ENCODE measurements at regions not wholly inside any gene's neighbourhood (a gene's known extent, or its start where the extent isn't known, plus 50 kb on each side); places are given as distances from the start of the nearest gene placed in this dataset.

GRCh38 chr5:164181604-164182003 is 676.2 kb downstream of the MAT2B start:
- in situ Hi-C loops (cut with MboI; ENCODE audit: low sequenced_read_pairs): no loop called here

- in situ Hi-C loops (cut with MboI; ENCODE audit: low sequenced_read_pairs): no loop called here
These were observed 678.7 kb downstream of the MAT2B start for GRCh38 chr5:164184158-164184557.

- in situ Hi-C loops (cut with MboI; ENCODE audit: low sequenced_read_pairs): no loop called here
These were observed 679.6 kb downstream of the MAT2B start for GRCh38 chr5:164185000-164185399.

GRCh38 chr5:164186550-164186949 is 681.1 kb downstream of the MAT2B start:
- in situ Hi-C loops (cut with MboI; ENCODE audit: low sequenced_read_pairs): no loop called here

- in situ Hi-C loops (cut with MboI; ENCODE audit: low sequenced_read_pairs): no loop called here
These were observed 682.4 kb downstream of the MAT2B start for GRCh38 chr5:164187785-164188184.

- in situ Hi-C loops (cut with MboI; ENCODE audit: low sequenced_read_pairs): no loop called here
These were observed 683.3 kb downstream of the MAT2B start for GRCh38 chr5:164188733-164189148.

GRCh38 chr5:164191240-164191639 is 685.8 kb downstream of the MAT2B start:
- in situ Hi-C loops (cut with MboI; ENCODE audit: low sequenced_read_pairs): no loop called here

- in situ Hi-C loops (cut with MboI; ENCODE audit: low sequenced_read_pairs): no loop called here
These were observed 696.9 kb downstream of the MAT2B start for GRCh38 chr5:164202338-164202737.

GRCh38 chr5:164203581-164204225 is 698.3 kb downstream of the MAT2B start:
- in situ Hi-C loops (cut with MboI; ENCODE audit: low sequenced_read_pairs): no loop called here

GRCh38 chr5:164204338-164204946 is 699.0 kb downstream of the MAT2B start:
- in situ Hi-C loops (cut with MboI; ENCODE audit: low sequenced_read_pairs): no loop called here

GRCh38 chr5:164206196-164206595 is 700.8 kb downstream of the MAT2B start:
- in situ Hi-C loops (cut with MboI; ENCODE audit: low sequenced_read_pairs): no loop called here

GRCh38 chr5:164207646-164208045 is 702.2 kb downstream of the MAT2B start:
- in situ Hi-C loops (cut with MboI; ENCODE audit: low sequenced_read_pairs): no loop called here

GRCh38 chr5:164210491-164210890 is 705.1 kb downstream of the MAT2B start:
- in situ Hi-C loops (cut with MboI; ENCODE audit: low sequenced_read_pairs): no loop called here

GRCh38 chr5:164214698-164215097 is 709.3 kb downstream of the MAT2B start:
- in situ Hi-C loops (cut with MboI; ENCODE audit: low sequenced_read_pairs): no loop called here

GRCh38 chr5:164217464-164217863 is 712.0 kb downstream of the MAT2B start:
- in situ Hi-C loops (cut with MboI; ENCODE audit: low sequenced_read_pairs): no loop called here

GRCh38 chr5:164220522-164220921 is 715.1 kb downstream of the MAT2B start:
- in situ Hi-C loops (cut with MboI; ENCODE audit: low sequenced_read_pairs): no loop called here

GRCh38 chr5:164224236-164224635 is 718.8 kb downstream of the MAT2B start:
- in situ Hi-C loops (cut with MboI; ENCODE audit: low sequenced_read_pairs): no loop called here

GRCh38 chr5:164224772-164225171 is 719.4 kb downstream of the MAT2B start:
- in situ Hi-C loops (cut with MboI; ENCODE audit: low sequenced_read_pairs): no loop called here

- in situ Hi-C loops (cut with MboI; ENCODE audit: low sequenced_read_pairs): no loop called here
These were observed 724.9 kb downstream of the MAT2B start for GRCh38 chr5:164230341-164230740.

- in situ Hi-C loops (cut with MboI; ENCODE audit: low sequenced_read_pairs): no loop called here
These were observed 728.4 kb downstream of the MAT2B start for GRCh38 chr5:164233791-164234190.

GRCh38 chr5:164234321-164234720 is 728.9 kb downstream of the MAT2B start:
- in situ Hi-C loops (cut with MboI; ENCODE audit: low sequenced_read_pairs): no loop called here

- in situ Hi-C loops (cut with MboI; ENCODE audit: low sequenced_read_pairs): no loop called here
These were observed 730.0 kb downstream of the MAT2B start for GRCh38 chr5:164235300-164235891.
